ENCODE measurements at regions not wholly inside any gene's neighbourhood (a gene's known extent, or its start where the extent isn't known, plus 50 kb on each side); places are given as distances from the start of the nearest gene placed in this dataset.

DNA sequence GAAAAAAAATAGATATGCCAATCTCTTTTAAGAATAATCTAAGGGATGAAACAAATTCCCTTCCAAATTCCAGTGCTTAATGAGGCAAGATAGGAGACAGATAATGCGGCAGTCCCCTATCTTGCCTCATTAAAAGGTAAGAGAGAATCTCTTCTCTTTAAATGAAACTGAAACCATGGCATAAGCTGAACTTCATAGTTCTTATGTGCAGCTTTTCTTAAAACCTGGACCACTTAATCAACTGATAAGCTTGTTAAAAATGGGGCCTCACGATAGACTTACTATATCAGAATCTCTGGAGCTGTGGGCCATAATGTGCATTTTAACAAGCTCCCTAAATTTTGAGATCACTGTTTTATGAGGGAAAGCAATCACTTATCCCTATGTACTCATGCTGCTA is 79.2 kb downstream of the NIBAN1 start:
- no peak overlapping the region for H3K27ac ChIP-seq (ENCODE audit: low read depth)
- H3F3A ChIP-seq (replicated peaks; ENCODE audit: low read depth) = no peaks in the 10 kb centered on the region
- H2AFZ ChIP-seq = no peak overlapping the region
- H3K4me3 ChIP-seq = no peak overlapping the region
- Mint-ChIP-seq H3K27ac (no peak overlapping the region), H3K27me3 (ENCODE audit: insufficient read depth, low read depth, poor library complexity) (peaks cover 2% of the 10 kb centered on the region), H3K9me3 (no peaks in the 10 kb centered on the region), H3K36me3 (ENCODE audit: low read depth) (peaks cover 23% of the 10 kb centered on the region), H3K4me3 (no peak overlapping the region), H3K4me1 (peaks cover 2% of the 10 kb centered on the region; the same call in 2 of the 3 replicates)
- H4K20me1 ChIP-seq (replicated peaks; ENCODE audit: insufficient read depth) = no peaks in the 10 kb centered on the region
- no peaks in the 10 kb centered on the region for H3K9me2 ChIP-seq (ENCODE audit: insufficient read depth)
- H3K4me2 ChIP-seq = no peak overlapping the region
- no peaks in the 10 kb centered on the region for H3K36me3 ChIP-seq (ENCODE audit: insufficient read depth)
- H3K79me2 ChIP-seq (replicated peaks; ENCODE audit: insufficient read depth) = no peaks in the 10 kb centered on the region
- no peaks in the 10 kb centered on the region for H3K27me3 ChIP-seq (ENCODE audit: insufficient read depth)
- H3K4me1 ChIP-seq (ENCODE audit: insufficient read depth) = peaks cover 5% of the 10 kb centered on the region; the same call in 1 of the 2 replicates
- TF ChIP-seq, protein P1, sequence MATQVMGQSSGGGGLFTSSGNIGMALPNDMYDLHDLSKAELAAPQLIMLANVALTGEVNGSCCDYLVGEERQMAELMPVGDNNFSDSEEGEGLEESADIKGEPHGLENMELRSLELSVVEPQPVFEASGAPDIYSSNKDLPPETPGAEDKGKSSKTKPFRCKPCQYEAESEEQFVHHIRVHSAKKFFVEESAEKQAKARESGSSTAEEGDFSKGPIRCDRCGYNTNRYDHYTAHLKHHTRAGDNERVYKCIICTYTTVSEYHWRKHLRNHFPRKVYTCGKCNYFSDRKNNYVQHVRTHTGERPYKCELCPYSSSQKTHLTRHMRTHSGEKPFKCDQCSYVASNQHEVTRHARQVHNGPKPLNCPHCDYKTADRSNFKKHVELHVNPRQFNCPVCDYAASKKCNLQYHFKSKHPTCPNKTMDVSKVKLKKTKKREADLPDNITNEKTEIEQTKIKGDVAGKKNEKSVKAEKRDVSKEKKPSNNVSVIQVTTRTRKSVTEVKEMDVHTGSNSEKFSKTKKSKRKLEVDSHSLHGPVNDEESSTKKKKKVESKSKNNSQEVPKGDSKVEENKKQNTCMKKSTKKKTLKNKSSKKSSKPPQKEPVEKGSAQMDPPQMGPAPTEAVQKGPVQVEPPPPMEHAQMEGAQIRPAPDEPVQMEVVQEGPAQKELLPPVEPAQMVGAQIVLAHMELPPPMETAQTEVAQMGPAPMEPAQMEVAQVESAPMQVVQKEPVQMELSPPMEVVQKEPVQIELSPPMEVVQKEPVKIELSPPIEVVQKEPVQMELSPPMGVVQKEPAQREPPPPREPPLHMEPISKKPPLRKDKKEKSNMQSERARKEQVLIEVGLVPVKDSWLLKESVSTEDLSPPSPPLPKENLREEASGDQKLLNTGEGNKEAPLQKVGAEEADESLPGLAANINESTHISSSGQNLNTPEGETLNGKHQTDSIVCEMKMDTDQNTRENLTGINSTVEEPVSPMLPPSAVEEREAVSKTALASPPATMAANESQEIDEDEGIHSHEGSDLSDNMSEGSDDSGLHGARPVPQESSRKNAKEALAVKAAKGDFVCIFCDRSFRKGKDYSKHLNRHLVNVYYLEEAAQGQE (IDR thresholded peaks at IDR 0.05; ENCODE audit: unreplicated experiment) = no peak
- TF ChIP-seq CREB1 (CRISPR knock-in tag; IDR thresholded peaks at IDR 0.05; ENCODE audit: low read depth) (no peak), ZNF114 (CRISPR knock-in tag; IDR thresholded peaks at IDR 0.05) (no peak), NANOG (IDR thresholded peaks at IDR 0.05; ENCODE audit: borderline replicate concordance) (no peak), ZNF331 (CRISPR knock-in tag; IDR thresholded peaks at IDR 0.05; ENCODE audit: low read depth) (no peak), ZNF462 (CRISPR knock-in tag; IDR thresholded peaks at IDR 0.05) (no peak), JUNB (IDR thresholded peaks at IDR 0.05; ENCODE audit: unreplicated experiment) (no peak), STAT1 (IDR thresholded peaks at IDR 0.05; ENCODE audit: unreplicated experiment) (no peak), CTCF (conservative IDR thresholded peaks at IDR 0.05; ENCODE audit: low read depth in 2 of 2) (no peak), POLR2AphosphoS5 (IDR thresholded peaks at IDR 0.05; ENCODE audit: low read depth) (no peak), EZH2phosphoT487 (IDR thresholded peaks at IDR 0.05; ENCODE audit: unreplicated experiment) (no peak), EZH2 (IDR thresholded peaks at IDR 0.05; ENCODE audit: low read depth, unreplicated experiment) (no peak), ETS1 (IDR thresholded peaks at IDR 0.05) (no peak)
- no peak for DNase-seq (ENCODE audit: low spot score)
- no peak for ATAC-seq
